GM12878 (cell line): ENCODE measurements at regions not wholly inside any gene's neighbourhood (a gene's known extent, or its start where the extent isn't known, plus 50 kb on each side); places are given as distances from the start of the nearest gene placed in this dataset.

ENCODE experiments used
- BACH1 ChIP-seq: fragments of 450-650 bp; IDR thresholded peaks from 2 replicates; pipeline ENCODE4 v1.6.1; 2017; ENCODE audit warnings: mild to moderate bottlenecking, borderline replicate concordance
- CTCF ChIP-seq, 3 experiments: IDR thresholded peaks in 2 of 3; conservative IDR thresholded peaks in 1 of 3; 2 replicates each; pipeline ENCODE4 v1.5.1; 2011; ENCODE audit warnings: low read depth in 3 of 3, low read length in 3 of 3, mild to moderate bottlenecking in 3 of 3, control low read depth in 2 of 3, moderate library complexity in 2 of 3, inconsistent platforms in 1 of 3, mixed read lengths in 1 of 3; ENCODE audit not compliant: control insufficient read depth in 2 of 3, insufficient read depth in 1 of 3; ENCODE audit errors: extremely low read depth in 1 of 3
- FOXM1 ChIP-seq: IDR thresholded peaks from 2 replicates; pipeline ENCODE4 v1.6.1; 2012; ENCODE audit warnings: low read depth, mild to moderate bottlenecking, inconsistent platforms, low read length, moderate library complexity
- JUND ChIP-seq: IDR thresholded peaks from 2 replicates; pipeline ENCODE4 v1.6.1; 2012; ENCODE audit warnings: low read depth, mild to moderate bottlenecking, low read length, improper control_type of control experiment, moderate library complexity
- LARP7 ChIP-seq: fragments of 450-650 bp; IDR thresholded peaks from 2 replicates; pipeline ENCODE4 v1.6.1; 2017; ENCODE audit warnings: mild to moderate bottlenecking
- MAX ChIP-seq: IDR thresholded peaks from 2 replicates; pipeline ENCODE4 v1.6.1; 2012; ENCODE audit warnings: low read depth, low read length, improper control_type of control experiment
- RELA ChIP-seq: fragments of 450-650 bp; IDR thresholded peaks from 2 replicates; pipeline ENCODE4 v1.8.0; 2014; ENCODE audit warnings: borderline replicate concordance; ENCODE audit not compliant: partially characterized antibody
- SIN3A ChIP-seq: IDR thresholded peaks from 2 replicates; pipeline ENCODE4 v1.6.1; 2012; ENCODE audit warnings: low read depth, low read length, improper control_type of control experiment
- SMAD5 ChIP-seq: IDR thresholded peaks from 2 replicates; pipeline ENCODE4 v1.6.1; 2016; ENCODE audit warnings: antibody characterized with exemption, low read depth
- SP1 ChIP-seq: IDR thresholded peaks from one replicate; pipeline ENCODE4 v1.6.1; 2011; ENCODE audit warnings: low read depth, low read length
- SPI1 ChIP-seq: IDR thresholded peaks from 2 replicates; pipeline ENCODE4 v1.6.1; 2011; ENCODE audit warnings: low read depth, mild to moderate bottlenecking, low read length, moderate library complexity, borderline replicate concordance; ENCODE audit not compliant: insufficient read depth
- SUPT20H ChIP-seq: IDR thresholded peaks from 2 replicates; pipeline ENCODE4 v1.6.1; 2011; ENCODE audit warnings: low read depth, mild to moderate bottlenecking, low read length, moderate library complexity, borderline replicate concordance; ENCODE audit not compliant: control insufficient read depth
- ZBTB33 ChIP-seq: fragments of 450-650 bp; IDR thresholded peaks from 2 replicates; pipeline ENCODE4 v1.6.1; 2017; ENCODE audit warnings: mild to moderate bottlenecking
- ZBTB40 ChIP-seq: fragments of 450-650 bp; IDR thresholded peaks from 2 replicates; pipeline ENCODE4 v1.6.1; 2016; ENCODE audit warnings: mild to moderate bottlenecking, moderate library complexity, borderline replicate concordance
- ZNF217 ChIP-seq: fragments of 450-650 bp; IDR thresholded peaks from 2 replicates; pipeline ENCODE4 v1.6.1; 2017; ENCODE audit warnings: antibody characterized with exemption, mild to moderate bottlenecking
- ZNF622 ChIP-seq: fragments of 450-650 bp; IDR thresholded peaks from 2 replicates; pipeline ENCODE4 v1.6.1; 2017; ENCODE audit warnings: mild to moderate bottlenecking, inconsistent platforms
- ZZZ3 ChIP-seq: IDR thresholded peaks from 2 replicates; pipeline ENCODE4 v1.6.1; 2011; ENCODE audit warnings: low read depth; ENCODE audit not compliant: control insufficient read depth, insufficient read length
- TF ChIP-seq, protein P1 (sequence below): fragments of 450-650 bp; IDR thresholded peaks from 2 replicates; pipeline ENCODE4 v1.6.1; 2017; ENCODE audit warnings: borderline replicate concordance

- TF ChIP-seq ZBTB40 (peak; percentile 60; the same call in 1 of the 2 replicates), SUPT20H (no peak), ZNF217 (no peak; the same call in 1 of the 2 replicates), SIN3A (no peak), CTCF (IDR thresholded peaks at IDR 0.05 in 2 of 3, conservative IDR thresholded peaks at IDR 0.05 in 1 of 3; ENCODE audit: control insufficient read depth in 2 of 3, extremely low read depth in 1 of 3, insufficient read depth in 1 of 3, low read depth in 3 of 3, low read length in 3 of 3) (no peak), LARP7 (no peak), FOXM1 (peak; percentile 91), RELA (peak; percentile 88), JUND (no peak; the same call in 1 of the 2 replicates), ZZZ3 (no peak), BACH1 (peak; percentile 96), ZBTB33 (no peak), SMAD5 (no peak), SP1 (peak; percentile 32), SPI1 (0 out of 2 replicates have a peak, but pooled peaks have one; percentile 12), MAX (no peak), ZNF622 (no peak)
- TF ChIP-seq, protein P1, sequence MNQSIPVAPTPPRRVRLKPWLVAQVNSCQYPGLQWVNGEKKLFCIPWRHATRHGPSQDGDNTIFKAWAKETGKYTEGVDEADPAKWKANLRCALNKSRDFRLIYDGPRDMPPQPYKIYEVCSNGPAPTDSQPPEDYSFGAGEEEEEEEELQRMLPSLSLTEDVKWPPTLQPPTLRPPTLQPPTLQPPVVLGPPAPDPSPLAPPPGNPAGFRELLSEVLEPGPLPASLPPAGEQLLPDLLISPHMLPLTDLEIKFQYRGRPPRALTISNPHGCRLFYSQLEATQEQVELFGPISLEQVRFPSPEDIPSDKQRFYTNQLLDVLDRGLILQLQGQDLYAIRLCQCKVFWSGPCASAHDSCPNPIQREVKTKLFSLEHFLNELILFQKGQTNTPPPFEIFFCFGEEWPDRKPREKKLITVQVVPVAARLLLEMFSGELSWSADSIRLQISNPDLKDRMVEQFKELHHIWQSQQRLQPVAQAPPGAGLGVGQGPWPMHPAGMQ = no peak
These were observed 259.7 kb downstream of the LPIN1 start (continued) for GRCh38 chr2:12005886-12006681.
